ENCODE measurements at regions not wholly inside any gene's neighbourhood (a gene's known extent, or its start where the extent isn't known, plus 50 kb on each side); places are given as distances from the start of the nearest gene placed in this dataset.

DNA sequence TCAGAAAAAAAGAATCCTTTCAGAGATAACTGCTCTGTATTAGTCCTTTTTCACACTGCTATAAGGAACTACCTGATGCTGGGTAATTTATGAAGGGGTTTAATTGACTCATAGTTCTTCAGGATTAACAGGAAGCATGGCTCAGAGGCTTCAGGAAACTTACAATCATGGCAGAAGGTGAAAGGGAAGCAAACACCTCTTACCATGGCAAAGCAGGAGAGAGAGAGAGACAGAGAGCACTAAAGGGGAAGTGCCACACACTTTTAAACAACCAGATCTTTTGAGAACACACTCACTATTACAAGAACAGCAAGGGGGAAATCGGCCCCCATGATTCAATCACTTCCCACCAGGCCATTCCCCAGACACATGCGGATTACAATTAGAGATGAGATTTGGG is 114.2 kb downstream of the TES start:
- Histone ChIP-seq H3K4me1 (ENCODE audit: control insufficient read depth in 4 of 4, insufficient read depth in 4 of 4, low read length in 3 of 4) (no peaks in the 10 kb centered on the region), H3K27ac (ENCODE audit: low read depth in 1 of 2, low read length in 2 of 2) (no peak overlapping the region), H3K4me3 (ENCODE audit: low read depth in 1 of 3, low read length in 3 of 3) (no peak overlapping the region), H3K9me3 (ENCODE audit: control insufficient read depth in 4 of 4, low read length in 3 of 4) (no peaks in the 10 kb centered on the region), H3K27me3 (ENCODE audit: control insufficient read depth in 4 of 4, insufficient read depth in 4 of 4, low read length in 3 of 4) (no peaks in the 10 kb centered on the region), H3K9ac (ENCODE audit: low read depth in 1 of 2, low read length in 2 of 2) (no peak overlapping the region), H3K36me3 (ENCODE audit: control insufficient read depth in 4 of 4, insufficient read depth in 3 of 4, low read depth in 1 of 4, low read length in 3 of 4) (no peaks in the 10 kb centered on the region)
- TF ChIP-seq, protein P1, sequence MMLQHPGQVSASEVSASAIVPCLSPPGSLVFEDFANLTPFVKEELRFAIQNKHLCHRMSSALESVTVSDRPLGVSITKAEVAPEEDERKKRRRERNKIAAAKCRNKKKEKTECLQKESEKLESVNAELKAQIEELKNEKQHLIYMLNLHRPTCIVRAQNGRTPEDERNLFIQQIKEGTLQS (IDR thresholded peaks at IDR 0.05) = no peak
- TF ChIP-seq, protein P2, sequence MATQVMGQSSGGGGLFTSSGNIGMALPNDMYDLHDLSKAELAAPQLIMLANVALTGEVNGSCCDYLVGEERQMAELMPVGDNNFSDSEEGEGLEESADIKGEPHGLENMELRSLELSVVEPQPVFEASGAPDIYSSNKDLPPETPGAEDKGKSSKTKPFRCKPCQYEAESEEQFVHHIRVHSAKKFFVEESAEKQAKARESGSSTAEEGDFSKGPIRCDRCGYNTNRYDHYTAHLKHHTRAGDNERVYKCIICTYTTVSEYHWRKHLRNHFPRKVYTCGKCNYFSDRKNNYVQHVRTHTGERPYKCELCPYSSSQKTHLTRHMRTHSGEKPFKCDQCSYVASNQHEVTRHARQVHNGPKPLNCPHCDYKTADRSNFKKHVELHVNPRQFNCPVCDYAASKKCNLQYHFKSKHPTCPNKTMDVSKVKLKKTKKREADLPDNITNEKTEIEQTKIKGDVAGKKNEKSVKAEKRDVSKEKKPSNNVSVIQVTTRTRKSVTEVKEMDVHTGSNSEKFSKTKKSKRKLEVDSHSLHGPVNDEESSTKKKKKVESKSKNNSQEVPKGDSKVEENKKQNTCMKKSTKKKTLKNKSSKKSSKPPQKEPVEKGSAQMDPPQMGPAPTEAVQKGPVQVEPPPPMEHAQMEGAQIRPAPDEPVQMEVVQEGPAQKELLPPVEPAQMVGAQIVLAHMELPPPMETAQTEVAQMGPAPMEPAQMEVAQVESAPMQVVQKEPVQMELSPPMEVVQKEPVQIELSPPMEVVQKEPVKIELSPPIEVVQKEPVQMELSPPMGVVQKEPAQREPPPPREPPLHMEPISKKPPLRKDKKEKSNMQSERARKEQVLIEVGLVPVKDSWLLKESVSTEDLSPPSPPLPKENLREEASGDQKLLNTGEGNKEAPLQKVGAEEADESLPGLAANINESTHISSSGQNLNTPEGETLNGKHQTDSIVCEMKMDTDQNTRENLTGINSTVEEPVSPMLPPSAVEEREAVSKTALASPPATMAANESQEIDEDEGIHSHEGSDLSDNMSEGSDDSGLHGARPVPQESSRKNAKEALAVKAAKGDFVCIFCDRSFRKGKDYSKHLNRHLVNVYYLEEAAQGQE (IDR thresholded peaks at IDR 0.05) = no peak
- TF ChIP-seq HNF4G (IDR thresholded peaks at IDR 0.05) = no peak
- WGBS = 83% methylated on average over 2 of the region's 2 CpGs
- DNase-seq (ENCODE audit: low spot score) = no peak

DNA sequence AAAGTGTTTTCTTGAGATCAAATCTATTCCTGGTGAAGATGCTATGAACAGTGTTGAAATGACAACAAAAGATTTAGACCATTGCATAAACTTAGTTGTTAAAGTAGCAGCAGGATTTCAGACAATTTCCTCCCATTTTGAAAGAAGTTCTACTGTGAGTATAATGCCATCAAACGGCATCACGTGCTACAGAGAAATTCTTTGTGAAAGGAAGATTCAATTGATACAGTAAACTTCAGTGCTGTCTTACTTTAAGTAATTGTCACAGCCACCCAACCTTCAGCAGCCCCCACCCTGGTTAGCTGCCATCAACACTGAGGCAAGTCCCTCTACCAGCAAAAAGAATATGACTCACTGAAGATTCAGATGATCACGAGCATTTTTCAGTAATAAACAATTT is 115.2 kb downstream of the TES start:
- WGBS = 91% methylated on average over 3 of the region's 3 CpGs
- no peak for DNase-seq (ENCODE audit: low spot score)
- Histone ChIP-seq H3K27me3 (ENCODE audit: control insufficient read depth in 4 of 4, insufficient read depth in 4 of 4, low read length in 3 of 4) (no peaks in the 10 kb centered on the region), H3K4me1 (ENCODE audit: control insufficient read depth in 4 of 4, insufficient read depth in 4 of 4, low read length in 3 of 4) (no peaks in the 10 kb centered on the region), H3K4me3 (ENCODE audit: low read depth in 1 of 3, low read length in 3 of 3) (no peak overlapping the region), H3K27ac (ENCODE audit: low read depth in 1 of 2, low read length in 2 of 2) (no peak overlapping the region), H3K9ac (ENCODE audit: low read depth in 1 of 2, low read length in 2 of 2) (no peak overlapping the region), H3K9me3 (ENCODE audit: control insufficient read depth in 4 of 4, low read length in 3 of 4) (no peaks in the 10 kb centered on the region), H3K36me3 (ENCODE audit: control insufficient read depth in 4 of 4, insufficient read depth in 3 of 4, low read depth in 1 of 4, low read length in 3 of 4) (no peaks in the 10 kb centered on the region)
- TF ChIP-seq, protein P3, sequence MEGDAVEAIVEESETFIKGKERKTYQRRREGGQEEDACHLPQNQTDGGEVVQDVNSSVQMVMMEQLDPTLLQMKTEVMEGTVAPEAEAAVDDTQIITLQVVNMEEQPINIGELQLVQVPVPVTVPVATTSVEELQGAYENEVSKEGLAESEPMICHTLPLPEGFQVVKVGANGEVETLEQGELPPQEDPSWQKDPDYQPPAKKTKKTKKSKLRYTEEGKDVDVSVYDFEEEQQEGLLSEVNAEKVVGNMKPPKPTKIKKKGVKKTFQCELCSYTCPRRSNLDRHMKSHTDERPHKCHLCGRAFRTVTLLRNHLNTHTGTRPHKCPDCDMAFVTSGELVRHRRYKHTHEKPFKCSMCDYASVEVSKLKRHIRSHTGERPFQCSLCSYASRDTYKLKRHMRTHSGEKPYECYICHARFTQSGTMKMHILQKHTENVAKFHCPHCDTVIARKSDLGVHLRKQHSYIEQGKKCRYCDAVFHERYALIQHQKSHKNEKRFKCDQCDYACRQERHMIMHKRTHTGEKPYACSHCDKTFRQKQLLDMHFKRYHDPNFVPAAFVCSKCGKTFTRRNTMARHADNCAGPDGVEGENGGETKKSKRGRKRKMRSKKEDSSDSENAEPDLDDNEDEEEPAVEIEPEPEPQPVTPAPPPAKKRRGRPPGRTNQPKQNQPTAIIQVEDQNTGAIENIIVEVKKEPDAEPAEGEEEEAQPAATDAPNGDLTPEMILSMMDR (IDR thresholded peaks at IDR 0.05; ENCODE audit: low read depth, low read length, missing input control) = no peak
- no peak for TF ChIP-seq YY1 (IDR thresholded peaks at IDR 0.05)
- no peak for TF ChIP-seq TAF1 (conservative IDR thresholded peaks at IDR 0.05)
- no peak for TF ChIP-seq RAD21 (IDR thresholded peaks at IDR 0.05)
- TF ChIP-seq HNF4A (conservative IDR thresholded peaks at IDR 0.05) = no peak
- no peak for TF ChIP-seq GABPA (IDR thresholded peaks at IDR 0.05 in 1 of 2, conservative IDR thresholded peaks at IDR 0.05 in 1 of 2)
- TF ChIP-seq JUND (IDR thresholded peaks at IDR 0.05) = no peak
- no peak for TF ChIP-seq HNF4G (IDR thresholded peaks at IDR 0.05)
- TF ChIP-seq, protein P1 (IDR thresholded peaks at IDR 0.05) = no peak
- TF ChIP-seq, protein P4, sequence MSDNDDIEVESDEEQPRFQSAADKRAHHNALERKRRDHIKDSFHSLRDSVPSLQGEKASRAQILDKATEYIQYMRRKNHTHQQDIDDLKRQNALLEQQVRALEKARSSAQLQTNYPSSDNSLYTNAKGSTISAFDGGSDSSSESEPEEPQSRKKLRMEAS (IDR thresholded peaks at IDR 0.05) = no peak
- TF ChIP-seq, protein P5, sequence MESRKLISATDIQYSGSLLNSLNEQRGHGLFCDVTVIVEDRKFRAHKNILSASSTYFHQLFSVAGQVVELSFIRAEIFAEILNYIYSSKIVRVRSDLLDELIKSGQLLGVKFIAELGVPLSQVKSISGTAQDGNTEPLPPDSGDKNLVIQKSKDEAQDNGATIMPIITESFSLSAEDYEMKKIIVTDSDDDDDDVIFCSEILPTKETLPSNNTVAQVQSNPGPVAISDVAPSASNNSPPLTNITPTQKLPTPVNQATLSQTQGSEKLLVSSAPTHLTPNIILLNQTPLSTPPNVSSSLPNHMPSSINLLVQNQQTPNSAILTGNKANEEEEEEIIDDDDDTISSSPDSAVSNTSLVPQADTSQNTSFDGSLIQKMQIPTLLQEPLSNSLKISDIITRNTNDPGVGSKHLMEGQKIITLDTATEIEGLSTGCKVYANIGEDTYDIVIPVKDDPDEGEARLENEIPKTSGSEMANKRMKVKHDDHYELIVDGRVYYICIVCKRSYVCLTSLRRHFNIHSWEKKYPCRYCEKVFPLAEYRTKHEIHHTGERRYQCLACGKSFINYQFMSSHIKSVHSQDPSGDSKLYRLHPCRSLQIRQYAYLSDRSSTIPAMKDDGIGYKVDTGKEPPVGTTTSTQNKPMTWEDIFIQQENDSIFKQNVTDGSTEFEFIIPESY (IDR thresholded peaks at IDR 0.05) = no peak
- no peak for TF ChIP-seq FOXA2 (IDR thresholded peaks at IDR 0.05)
- TF ChIP-seq, protein P2 (IDR thresholded peaks at IDR 0.05) = no peak
- no peak for TF ChIP-seq RXRA (IDR thresholded peaks at IDR 0.05)
- TF ChIP-seq SP1 (IDR thresholded peaks at IDR 0.05) = no peak
- TF ChIP-seq EGR1 (IDR thresholded peaks at IDR 0.05; ENCODE audit: low read depth in 2 of 2) = no peak
- no peak for TF ChIP-seq NR2F2 (IDR thresholded peaks at IDR 0.05)
- no peak for TF ChIP-seq FOXA1 (IDR thresholded peaks at IDR 0.05)
